HG02840 (cell line): ENCODE measurements at regions not wholly inside any gene's neighbourhood (a gene's known extent, or its start where the extent isn't known, plus 50 kb on each side); places are given as distances from the start of the nearest gene placed in this dataset.
"Not testable (repeated sequence)": the region's sequence is repeated elsewhere in the genome, so short reads cannot be mapped to it uniquely, and the experiment has no call there.

Experiments
- ATAC-seq: cut with Tn5 transposase; IDR thresholded peaks from one replicate; pipeline ENCODE4 v1.9.1; 2021; ENCODE audit warnings: mild to moderate bottlenecking, moderate library complexity, moderate number of reproducible peaks; ENCODE audit not compliant: unreplicated experiment, low FRiP score

DNA sequence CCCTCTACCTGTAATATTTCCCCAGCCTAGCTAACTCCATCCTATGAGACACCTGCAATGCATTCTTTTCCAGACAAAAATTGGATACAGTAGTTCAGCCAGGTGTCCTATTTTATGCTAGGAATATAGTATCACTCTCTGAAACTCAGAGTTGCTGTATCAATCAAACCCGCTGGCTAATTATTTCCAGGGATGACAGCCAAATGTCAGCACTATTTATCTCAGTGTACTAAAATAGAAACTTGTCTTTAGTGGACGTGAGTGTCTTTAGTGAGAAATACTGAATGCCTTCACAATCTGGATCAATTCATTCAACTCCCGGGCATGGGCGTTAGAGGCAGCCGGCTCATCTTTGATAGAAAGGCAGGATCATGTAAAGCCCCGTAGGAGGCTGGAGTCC is 196.2 kb downstream of the RBM46 start:
- ATAC-seq: no peak

DNA sequence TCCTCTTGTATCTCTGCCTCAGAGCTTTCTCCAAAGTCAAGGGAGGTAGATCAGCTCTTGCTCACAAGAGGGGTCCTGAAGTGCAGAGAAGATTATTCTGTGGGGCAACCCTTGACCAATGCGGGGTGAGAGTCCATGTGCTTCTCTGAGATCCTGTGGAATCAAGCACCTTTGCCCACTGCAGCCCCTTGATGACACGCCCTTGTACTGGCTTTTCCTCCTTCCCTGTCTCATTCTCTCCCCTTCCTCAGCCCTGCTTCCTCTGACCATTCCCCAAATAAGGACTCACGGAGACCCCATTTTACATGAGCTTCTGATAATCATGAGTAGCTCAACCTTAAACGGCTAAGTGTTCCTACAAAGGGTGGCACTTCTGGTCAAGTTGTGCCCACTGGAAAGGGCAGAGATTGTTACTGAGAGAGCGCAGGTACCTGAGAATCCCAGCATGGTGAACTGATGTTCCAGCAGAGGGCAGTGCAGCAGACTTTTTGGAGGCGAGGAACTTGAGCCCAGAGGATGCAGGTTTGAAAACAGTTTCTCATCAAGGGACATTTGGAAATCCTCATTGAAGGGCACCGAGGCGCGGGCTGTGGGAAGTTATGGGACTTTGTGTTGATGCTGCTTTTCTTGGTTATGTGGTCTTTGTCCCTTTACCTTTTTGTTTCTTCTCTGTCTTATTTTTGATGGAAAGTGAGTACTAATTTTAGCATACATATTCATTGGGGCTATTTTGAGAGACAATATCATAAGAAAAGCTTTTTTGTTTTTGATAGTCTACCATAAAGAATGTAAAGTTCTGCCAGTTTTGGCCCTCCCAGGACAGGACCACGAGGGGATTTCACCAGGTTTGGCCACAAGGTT is 201.3 kb downstream of the RBM46 start:
- ATAC-seq: no peak

DNA sequence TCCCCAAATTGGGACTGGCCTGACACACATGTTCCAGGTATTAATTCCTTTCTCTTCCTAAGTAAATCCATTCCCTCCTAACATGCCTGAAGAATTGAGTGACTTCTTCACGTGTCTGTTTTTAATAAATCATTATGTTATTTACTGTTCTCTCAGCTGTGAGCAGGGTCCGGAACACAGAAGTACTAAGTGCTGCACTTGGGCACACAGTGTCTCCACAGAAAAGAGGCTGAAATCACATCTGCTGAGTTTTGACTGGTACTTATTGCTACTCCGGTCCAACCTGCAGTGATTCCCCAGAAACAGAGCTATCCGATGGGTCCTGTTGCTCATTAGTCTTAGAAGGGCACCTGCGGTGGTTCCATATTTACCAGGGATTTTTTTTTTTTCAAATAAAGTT is 202.6 kb downstream of the RBM46 start:
- no peak for ATAC-seq

DNA sequence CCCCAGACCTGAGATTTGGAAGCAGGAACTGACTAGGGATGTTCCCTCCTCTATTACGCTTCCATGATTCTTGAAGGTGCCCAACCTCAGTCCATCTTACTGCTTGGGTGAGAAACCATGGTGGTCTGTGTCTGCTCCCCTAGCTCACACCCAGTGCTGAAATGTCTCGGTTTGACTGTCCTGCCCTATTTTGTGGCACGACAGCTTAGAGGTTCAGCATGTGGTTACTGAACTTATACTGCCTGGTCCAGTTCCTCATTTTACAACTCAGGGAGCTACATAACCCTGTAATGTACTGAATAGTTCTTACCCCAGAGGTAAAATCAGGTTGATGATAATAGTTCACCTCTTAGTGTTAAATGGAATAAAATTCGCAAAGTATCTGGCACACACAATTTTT is 203.1 kb downstream of the RBM46 start:
- no peak for ATAC-seq

DNA sequence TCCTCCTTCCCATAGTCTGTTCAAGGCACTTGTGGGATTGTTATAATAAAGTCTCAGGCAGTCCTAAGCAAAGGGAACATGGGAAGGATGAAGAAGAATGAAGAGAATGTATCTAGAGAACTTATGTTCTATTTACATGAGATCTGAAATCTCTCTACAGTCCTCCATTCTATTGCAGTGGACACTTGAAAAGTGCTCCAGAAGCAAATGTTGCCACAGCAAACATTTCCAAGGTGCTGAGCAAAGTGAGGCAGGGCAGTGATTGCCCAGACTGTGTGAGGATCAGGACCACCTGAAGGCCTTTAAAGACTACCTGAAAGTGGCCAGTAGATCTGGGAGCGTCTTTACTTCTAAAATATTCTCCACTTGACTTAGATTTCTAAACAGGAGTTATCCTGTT is 203.5 kb downstream of the RBM46 start:
- ATAC-seq: no peak

DNA sequence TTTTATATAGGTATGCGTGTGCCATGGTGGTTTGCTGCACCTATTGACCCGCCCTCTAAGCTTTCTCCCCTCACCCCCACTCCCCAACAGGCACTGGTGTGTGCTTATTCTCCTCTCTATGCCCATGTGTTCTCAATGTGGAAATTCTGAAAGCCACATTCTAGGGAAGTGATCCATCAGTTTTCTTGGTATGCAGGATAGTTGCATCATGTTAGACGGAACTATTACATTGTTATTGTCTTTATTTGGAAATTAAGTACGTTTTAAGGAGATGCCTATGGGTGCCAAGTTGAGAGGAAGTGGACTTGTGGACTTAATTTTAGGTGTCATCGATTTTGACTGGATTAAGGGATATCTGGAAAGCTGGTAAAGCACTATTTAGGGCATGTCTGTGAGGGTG is 204.6 kb downstream of the RBM46 start:
- ATAC-seq: no peak

DNA sequence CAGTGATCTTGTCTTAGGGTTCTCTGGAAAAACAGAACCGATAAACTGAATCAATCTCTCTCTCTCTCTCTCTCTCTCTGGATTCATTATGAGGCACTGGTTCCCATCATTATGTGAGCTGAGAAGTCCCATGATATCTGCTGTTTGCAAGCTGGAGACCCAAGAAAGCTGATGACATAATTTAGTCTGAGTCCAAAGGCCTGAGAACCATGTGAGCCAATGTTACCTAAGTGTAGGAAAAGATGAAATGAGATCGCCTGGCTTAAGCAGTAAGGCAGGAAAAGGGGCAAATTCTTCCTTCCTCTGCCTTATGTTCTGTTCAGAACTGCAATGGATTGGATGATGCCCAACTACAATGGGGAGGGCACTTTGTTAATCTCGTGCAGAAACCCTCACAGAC is 207.4 kb downstream of the RBM46 start:
- no peak for ATAC-seq

DNA sequence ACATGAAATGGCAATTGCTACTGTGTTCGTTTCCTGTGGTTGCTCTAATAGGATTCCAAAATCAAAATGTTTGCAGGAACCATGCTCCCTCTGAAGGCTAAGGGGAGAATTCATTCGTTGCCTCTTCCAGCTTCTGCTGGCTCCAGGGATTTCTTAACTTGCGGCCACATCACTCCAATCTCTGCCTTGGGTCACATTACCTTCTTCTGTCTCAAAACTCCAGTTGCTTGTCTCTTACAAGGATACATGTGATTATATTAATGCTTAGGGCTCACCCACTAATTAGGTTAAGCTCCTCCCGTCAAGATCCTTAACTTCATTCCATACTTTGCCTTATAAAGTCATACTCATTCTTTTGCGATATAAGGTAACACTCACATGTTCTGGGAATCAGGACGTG is 208.4 kb downstream of the RBM46 start:
- no peak for ATAC-seq

DNA sequence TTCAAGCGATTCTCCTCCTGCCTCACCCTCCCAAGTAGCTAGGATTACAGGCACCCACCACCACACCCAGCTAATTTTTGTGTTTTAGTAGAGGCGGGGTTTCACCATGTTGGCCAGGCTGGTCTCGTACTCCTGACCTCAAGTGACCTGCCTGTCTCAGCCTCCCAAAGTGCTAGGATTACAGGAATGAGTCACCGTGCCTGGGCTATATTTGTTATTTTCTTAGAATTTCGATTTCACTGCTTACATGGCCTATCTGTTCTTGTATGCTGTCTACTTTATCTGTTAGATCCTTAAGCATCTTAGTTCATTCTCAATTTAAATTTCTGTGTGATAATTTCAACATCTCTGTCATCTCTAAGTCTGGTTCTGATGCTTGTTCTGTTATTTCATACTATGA is 210.6 kb upstream of the NPY2R start:
- ATAC-seq: not testable (repeated sequence)

DNA sequence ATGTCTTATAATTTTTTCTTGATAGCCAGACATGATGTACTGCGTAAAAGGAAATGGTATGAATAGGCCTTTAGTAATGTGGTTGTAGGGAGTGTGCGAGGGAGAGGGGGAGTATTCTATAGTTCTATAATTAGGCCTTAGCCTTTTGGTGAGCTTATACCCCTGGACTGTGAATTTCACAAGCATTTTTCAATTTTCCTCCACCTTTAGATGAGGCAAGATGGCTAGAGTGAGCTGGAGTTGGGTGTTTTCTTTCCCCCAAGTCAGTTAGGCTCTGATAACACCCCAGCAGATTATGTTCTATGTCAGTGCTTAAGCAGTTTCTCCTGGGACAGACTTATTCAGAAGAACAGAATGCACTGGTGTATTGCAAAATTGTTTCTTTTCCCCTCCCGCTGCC is 210.2 kb upstream of the NPY2R start:
- no peak for ATAC-seq

DNA sequence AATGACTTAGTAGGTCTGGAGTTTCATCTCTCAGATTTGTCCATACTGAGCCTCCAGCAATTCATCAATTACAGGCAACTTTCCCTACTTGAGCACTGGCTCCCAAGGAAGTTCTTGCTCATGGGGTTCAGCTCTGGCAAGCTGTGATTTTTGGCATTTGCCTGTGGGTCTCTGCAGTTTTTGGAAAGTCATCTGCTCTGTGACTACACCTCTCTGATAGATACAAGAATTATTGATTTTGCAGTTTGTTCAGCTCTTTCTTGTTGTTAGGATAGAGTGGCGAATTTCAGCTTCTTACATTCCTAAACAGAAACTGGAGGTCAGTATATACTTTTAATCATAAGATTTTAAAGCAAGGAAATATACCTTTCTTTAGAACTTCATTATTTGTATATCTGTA is 209.7 kb upstream of the NPY2R start:
- no peak for ATAC-seq

DNA sequence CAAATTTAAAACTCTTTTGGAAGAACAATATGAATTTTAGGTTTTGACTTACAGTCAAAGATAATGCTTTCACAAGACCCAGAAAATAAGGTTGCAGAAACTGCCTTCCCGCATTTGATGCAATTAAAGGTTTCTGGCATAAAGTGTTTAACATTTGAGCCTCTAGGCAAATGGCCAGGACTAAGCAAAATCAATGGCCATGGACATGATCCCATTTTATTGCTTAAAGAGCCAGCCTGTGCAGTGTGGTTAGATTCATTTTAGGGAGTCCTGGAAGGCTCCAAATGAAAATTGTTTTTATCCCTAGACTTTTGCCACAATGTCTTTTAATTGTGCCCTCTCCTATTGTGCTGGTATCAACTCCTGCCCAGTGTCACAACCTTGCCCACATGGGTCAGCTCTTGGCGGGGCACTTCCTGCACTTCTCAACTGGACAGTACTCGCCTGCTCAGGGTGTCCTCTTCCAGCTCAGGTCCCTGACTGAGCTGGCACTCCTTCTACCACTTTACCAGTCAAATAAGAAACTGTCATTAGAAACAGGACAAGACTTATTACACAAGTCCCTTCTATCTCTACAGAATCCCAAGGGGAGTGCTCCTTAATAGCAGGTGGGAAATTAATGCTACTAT is 208.4 kb upstream of the NPY2R start:
- ATAC-seq: no peak

DNA sequence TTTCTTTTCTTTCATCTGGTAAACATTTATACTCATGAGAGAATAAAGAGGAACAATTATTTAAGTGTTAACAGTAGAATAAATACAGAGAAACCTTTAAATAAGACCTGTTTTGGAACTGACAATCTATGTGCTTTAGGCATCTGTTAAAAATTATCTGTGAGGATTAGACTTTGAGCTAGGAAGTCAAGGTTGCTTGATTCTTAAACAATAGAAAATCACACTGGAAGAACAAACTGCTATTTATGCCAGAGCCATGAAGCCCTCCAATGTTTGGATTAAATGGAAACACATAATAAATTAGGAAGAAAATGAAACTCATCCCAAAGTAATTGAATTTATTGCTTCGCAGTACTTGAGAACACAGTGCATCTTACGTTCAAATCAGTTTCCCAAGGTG is 207.2 kb upstream of the NPY2R start:
- ATAC-seq: no peak

DNA sequence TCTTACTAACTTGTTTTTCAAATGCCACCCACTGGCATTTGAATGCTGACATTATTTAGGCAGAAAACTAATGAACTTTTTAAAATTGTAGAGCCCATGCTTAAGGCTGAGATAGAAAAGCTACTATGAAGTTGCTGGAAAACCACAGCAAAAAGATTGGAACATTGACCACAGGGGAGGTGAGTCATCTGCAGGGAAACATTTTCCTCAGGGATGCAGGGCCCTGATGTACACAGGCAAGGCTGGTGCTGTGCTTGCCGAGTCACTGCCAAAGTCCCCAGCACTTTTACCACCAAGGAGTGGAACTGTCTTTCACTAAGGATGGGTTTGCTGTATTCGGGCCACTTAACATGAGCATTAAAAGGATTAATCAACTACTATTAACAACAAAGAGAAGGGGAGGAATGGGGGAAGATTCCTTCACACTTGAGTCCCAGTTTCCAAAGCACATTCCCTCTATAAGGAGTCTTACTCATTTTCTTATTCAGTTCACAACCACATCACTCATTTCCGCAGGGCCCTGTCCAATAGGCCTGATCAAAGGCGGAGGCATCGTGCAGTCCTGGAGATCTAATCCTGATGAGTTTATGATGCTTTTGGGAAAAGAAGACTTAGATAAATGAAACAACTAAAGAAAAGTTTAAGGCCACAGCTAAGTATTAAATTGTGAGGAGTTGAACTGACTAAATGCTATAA is 202.9 kb upstream of the NPY2R start:
- no peak for ATAC-seq

DNA sequence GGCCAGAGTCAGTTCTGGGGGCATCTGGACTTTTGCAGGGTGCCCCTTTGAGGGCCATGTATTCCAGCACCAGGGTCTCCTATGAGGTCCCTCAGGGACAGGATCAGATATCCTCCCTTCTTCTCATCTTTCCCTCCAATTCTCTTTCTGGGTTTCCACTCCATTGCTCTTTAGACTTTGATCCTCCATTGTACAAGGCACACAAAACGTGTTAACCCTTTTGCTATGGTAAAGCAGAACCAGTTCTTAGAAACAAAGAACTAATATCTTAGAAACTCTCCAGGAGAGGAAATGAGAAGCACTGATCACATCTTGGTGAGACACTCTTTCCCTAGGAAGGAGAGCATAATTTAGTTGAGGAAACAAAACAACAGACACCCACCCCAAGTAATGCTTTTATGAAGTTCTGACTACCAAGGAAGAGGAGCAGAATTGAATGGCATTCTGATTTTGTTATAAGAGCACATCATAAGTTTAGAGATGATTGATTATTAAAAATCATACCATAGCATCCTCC is 200.7 kb upstream of the NPY2R start:
- no peak for ATAC-seq

DNA sequence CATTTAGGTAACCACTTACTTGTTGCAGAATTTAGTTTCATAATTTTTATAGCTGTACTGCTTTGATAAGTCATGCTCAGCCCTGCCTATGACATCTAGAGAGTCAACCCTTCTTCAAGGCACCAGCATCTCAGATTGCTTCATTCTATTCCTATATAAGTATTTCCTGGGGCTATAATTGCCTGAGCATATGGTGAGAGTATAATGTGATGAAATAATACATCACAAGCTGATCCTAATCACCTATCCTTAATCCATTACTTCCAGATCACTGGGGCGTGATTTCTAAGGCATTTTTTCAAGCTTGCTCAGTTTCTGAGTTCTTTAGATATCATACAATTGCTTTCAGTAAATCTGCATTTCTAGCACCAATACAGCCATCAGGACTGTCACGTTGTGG is 200.0 kb upstream of the NPY2R start:
- ATAC-seq: no peak

DNA sequence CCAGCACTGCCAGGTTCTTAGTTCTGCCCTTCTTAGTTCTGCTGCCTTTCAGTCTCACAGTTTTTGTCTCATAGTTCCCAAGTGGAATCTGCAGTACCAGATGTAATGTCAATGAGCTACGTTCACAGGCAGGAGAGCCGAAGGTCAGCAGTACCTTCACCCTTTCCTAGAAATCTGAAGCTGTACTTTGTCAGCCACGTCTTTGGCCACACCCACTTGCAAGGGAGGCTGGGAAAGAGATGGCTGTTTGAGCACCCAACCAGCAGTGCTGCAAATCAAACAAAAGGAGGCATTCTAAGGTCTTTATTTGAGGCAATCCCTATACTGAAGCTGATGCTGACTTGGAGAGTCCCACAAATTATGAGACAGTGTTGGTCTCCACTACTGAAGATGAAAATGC is 199.1 kb upstream of the NPY2R start:
- no peak for ATAC-seq

DNA sequence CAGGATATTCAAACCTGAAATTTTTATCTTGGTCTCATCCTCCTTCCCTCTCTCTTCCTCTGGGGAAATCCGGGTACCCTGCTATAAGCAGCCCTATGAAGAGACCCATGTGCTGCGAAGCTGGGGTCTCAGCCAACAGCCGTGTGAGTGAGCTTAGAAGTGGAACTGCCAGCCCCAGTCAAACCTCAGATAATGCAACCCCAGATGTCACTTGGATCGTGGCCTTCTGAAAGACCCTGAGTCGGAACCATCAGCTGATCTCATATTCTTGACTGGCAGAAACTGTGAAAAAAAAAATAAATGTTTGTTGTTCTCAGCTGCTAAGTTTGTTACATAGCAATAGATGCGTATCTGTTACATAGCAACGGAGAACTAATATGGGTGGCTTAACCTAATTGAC is 198.1 kb upstream of the NPY2R start:
- no peak for ATAC-seq

DNA sequence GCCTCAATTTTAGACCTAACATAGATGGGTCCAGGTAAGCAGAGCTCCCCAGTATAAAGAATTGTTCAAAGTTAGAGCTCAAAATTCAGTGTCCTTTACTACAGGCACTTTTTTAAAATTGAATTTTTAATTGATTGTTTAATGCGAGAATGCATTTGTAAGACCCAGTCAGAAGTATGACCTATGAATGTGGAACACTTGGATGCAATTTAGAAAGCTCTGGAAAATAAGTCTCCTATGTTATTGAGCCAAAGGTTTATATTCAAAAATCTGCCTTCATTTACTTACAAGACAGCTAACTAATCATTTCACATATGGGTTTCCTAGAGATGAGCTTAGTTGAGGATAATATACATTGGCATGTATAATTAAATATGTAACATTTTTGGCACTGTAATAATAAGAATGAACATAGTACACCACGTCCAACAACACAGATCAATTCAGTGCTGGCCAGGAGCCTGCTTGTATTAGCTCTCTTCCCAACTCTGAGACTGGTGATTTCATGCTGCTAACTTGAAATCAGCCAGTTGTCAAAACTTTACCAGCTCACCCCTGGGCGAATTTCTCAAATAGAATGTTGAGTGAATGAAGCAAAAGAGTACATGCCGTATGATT is 197.2 kb upstream of the NPY2R start:
- no peak for ATAC-seq

DNA sequence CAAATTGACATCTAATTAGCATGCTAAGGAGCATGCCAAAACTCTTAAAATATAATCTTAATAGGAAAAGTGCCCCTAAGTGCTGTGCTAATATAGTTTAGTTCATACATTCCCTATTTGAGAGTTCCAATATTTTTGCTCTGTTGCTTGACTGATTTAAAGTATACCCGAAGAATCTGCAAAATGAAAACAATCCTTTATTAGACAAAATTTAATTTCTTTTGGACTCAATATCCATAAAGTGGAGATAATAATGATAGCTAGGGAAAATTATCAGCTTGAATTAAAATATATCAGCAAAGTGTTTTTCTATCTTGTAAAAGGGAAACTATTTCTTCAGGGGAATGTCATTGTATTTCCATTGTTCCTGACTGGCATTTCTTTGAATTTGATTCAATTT is 196.0 kb upstream of the NPY2R start:
- no peak for ATAC-seq

DNA sequence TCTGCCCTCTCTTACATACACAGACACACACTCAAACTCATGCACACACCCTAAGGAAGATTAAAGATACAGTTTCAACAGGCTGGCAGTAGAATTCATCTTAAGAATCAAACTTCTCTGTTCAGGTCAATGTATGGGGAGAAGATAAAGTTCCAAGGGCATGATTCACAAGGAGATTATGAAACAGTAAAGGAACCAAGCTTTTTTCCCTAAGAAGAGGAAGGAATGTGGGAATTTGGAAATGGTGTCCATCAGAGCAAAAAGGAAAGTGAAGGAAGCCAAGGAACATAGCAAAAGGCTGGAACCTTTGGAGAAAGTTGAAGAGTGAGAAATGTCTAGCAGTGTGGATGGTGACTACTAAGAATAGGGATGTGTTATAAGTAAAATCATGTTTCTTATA is 191.0 kb upstream of the NPY2R start:
- ATAC-seq: no peak
